Activated T-helper 2 cell treated with anti-CD3 and anti-CD28 coated beads, Interferon-gamma antibody, Interleukin-2, Interleukin-4, amounts not matched to agents 10 μg/mL and 5 μg/mL and 100 μg/mL, durations not matched to agents 14 hours and 24 hours and 36 hours (primary cell): ENCODE measurements at regions not wholly inside any gene's neighbourhood (a gene's known extent, or its start where the extent isn't known, plus 50 kb on each side); places are given as distances from the start of the nearest gene placed in this dataset.
A peak's percentile ranks its signal among the peaks of the same experiment; 100 is the strongest.

Experiments used
- DNase-seq: peaks from one replicate; pipeline ENCODE4 v3.0.0; 2021; ENCODE audit warnings: low spot score
- H3K27ac Mint-ChIP-seq: one replicate; pipeline ENCODE4 v1.8.0; 2021; ENCODE audit warnings: mixed read lengths
- H3K27me3 Mint-ChIP-seq: one replicate; pipeline ENCODE4 v1.8.0; 2021; ENCODE audit warnings: low read depth, mixed read lengths
- H3K36me3 Mint-ChIP-seq: one replicate; pipeline ENCODE4 v1.8.0; 2021; ENCODE audit warnings: low read depth, mixed read lengths
- H3K4me1 Mint-ChIP-seq: one replicate; pipeline ENCODE4 v1.8.0; 2021; ENCODE audit warnings: low read depth, mixed read lengths
- H3K4me3 Mint-ChIP-seq: one replicate; pipeline ENCODE4 v1.8.0; 2021; ENCODE audit warnings: low read depth, mild to moderate bottlenecking, moderate library complexity, mixed read lengths
- H3K9me3 Mint-ChIP-seq: one replicate; pipeline ENCODE4 v1.8.0; 2021; ENCODE audit warnings: mixed read lengths
- intact Hi-C: fragments of 100-400 bp; cut with micrococcal nuclease; formaldehyde crosslinking; loops from one replicate; pipeline ENCODE4 v1.15.1; 2023

GRCh38 chr1:198892065-198892464 is 253.2 kb downstream of the PTPRC start:
- no peaks in the 10 kb centered on the region for H3K27me3 Mint-ChIP-seq
- no peak overlapping the region for H3K27ac Mint-ChIP-seq
- H3K4me1 Mint-ChIP-seq, result peaks cover 21% of the 10 kb centered on the region
- H3K4me3 Mint-ChIP-seq, result no peak overlapping the region
- intact Hi-C loops, result no loop called here
- no peaks in the 10 kb centered on the region for H3K9me3 Mint-ChIP-seq
- no peak for DNase-seq
- H3K36me3 Mint-ChIP-seq, result peaks cover 64% of the 10 kb centered on the region

GRCh38 chr1:198893141-198893540 is 254.3 kb downstream of the PTPRC start:
- Mint-ChIP-seq H3K4me1 (peaks cover 23% of the 10 kb centered on the region), H3K27ac (no peak overlapping the region), H3K36me3 (peaks cover 71% of the 10 kb centered on the region), H3K4me3 (no peak overlapping the region), H3K9me3 (no peaks in the 10 kb centered on the region), H3K27me3 (no peaks in the 10 kb centered on the region)
- no peak for DNase-seq
- intact Hi-C loops, result no loop called here

GRCh38 chr1:198893763-198894444 is 255.1 kb downstream of the PTPRC start:
- Mint-ChIP-seq H3K27ac (no peak overlapping the region), H3K4me1 (peaks cover 23% of the 10 kb centered on the region), H3K4me3 (no peak overlapping the region), H3K9me3 (no peaks in the 10 kb centered on the region), H3K36me3 (peaks cover 72% of the 10 kb centered on the region), H3K27me3 (no peaks in the 10 kb centered on the region)
- intact Hi-C loops, result no loop called here
- no peak for DNase-seq

DNA sequence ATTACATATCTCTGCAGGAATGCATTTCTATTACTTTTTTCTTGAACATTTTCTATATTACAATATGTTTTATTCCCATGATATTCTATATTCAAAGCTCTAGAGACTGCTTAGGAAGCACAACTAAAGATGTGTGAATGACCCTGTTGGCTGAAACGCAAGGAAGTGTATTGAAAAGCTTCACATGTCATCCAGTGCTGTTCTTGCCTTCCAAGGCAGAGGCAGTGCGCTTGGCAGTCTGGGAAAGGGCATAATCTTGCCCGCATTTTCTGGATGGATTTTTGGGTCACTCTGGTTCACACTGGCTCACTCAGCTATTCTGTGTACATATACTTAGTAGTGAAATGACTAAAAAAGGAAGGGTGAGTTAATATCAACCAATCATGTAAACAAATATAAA is 262.4 kb downstream of the PTPRC start:
- no peaks in the 10 kb centered on the region for H3K9me3 Mint-ChIP-seq
- H3K4me3 Mint-ChIP-seq, result no peak overlapping the region
- DNase-seq, result no peak
- intact Hi-C loops, result no loop called here
- H3K36me3 Mint-ChIP-seq, result peaks cover 48% of the 10 kb centered on the region
- H3K27me3 Mint-ChIP-seq, result no peaks in the 10 kb centered on the region
- no peak overlapping the region for H3K27ac Mint-ChIP-seq
- peaks cover 38% of the 10 kb centered on the region for H3K4me1 Mint-ChIP-seq

DNA sequence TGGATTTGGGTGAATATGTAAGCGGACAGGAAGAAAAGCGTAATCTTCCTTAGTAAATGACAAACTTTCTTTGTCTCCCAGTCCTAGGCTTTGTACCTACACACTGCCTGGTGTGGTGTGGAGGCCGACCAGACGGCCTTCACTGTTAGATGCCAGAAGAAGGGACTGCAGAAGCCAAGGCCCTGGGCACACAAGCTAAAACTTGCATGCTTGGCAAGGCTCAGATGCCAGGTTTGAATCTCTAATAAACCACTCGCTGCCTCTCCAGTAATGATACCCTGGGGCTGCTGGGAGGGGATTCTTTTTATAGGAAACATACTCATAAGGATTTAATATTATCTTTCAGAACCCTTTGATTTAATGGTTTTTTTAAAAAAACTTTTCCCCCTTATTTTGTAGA is 263.8 kb downstream of the PTPRC start:
- Mint-ChIP-seq H3K27me3 (no peaks in the 10 kb centered on the region), H3K4me3 (no peak overlapping the region), H3K4me1 (peaks cover 46% of the 10 kb centered on the region), H3K36me3 (peaks cover 46% of the 10 kb centered on the region), H3K27ac (no peak overlapping the region), H3K9me3 (no peaks in the 10 kb centered on the region)
- intact Hi-C loops, result no loop called here
- no peak for DNase-seq

DNA sequence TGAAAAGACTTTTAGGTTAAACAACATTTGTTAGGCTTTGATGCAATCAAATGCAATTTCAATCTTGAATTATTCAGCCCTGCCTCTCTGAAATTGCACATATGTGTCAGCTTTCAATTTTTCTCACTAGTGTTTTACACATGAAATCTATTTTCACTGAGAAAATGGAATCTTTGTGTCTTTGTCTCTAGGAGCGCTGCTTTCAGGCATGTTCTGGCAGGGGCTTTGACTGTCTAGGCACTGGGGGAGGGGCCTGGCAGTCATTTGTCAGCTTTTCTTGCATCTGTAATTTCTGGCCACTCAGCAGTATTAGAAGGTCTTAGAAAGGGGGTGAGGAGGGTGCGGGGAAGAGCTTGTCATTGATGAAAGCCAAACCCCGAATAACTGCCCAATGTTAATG is 264.4 kb downstream of the PTPRC start:
- no peak overlapping the region for H3K4me3 Mint-ChIP-seq
- DNase-seq, result no peak
- H3K4me1 Mint-ChIP-seq, result peaks cover 46% of the 10 kb centered on the region
- H3K27me3 Mint-ChIP-seq, result no peaks in the 10 kb centered on the region
- H3K27ac Mint-ChIP-seq, result no peak overlapping the region
- no peaks in the 10 kb centered on the region for H3K9me3 Mint-ChIP-seq
- intact Hi-C loops, result no loop called here
- peaks cover 45% of the 10 kb centered on the region for H3K36me3 Mint-ChIP-seq

GRCh38 chr1:198903621-198904020 is 264.8 kb downstream of the PTPRC start:
- no peak for DNase-seq
- intact Hi-C loops, result no loop called here
- Mint-ChIP-seq H3K27ac (peak overlapping the region; percentile 29), H3K27me3 (no peaks in the 10 kb centered on the region), H3K9me3 (no peaks in the 10 kb centered on the region), H3K4me3 (no peak overlapping the region), H3K4me1 (peaks cover 48% of the 10 kb centered on the region), H3K36me3 (peaks cover 47% of the 10 kb centered on the region)

DNA sequence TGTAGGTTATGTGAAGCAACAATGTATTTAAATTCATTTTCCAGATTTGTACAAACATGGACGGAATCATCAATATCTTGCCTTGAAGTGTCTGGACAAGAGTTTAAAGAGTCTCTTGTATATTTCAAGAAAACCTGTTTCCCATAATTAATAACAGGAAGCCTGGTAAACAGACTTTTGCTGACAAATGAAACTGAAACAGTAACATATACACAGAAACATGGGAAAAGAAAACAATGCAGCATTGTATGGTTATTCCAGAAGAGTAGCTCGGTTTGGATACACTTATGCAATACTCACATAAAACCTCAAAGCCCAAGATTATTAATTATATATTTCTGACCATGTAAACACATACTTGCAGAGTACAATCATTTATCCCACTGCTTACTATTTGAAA is 265.5 kb downstream of the PTPRC start:
- H3K4me3 Mint-ChIP-seq, result no peak overlapping the region
- no peaks in the 10 kb centered on the region for H3K27me3 Mint-ChIP-seq
- peaks cover 45% of the 10 kb centered on the region for H3K4me1 Mint-ChIP-seq
- no peak for DNase-seq
- no peak overlapping the region for H3K27ac Mint-ChIP-seq
- intact Hi-C loops, result no loop called here
- no peaks in the 10 kb centered on the region for H3K9me3 Mint-ChIP-seq
- H3K36me3 Mint-ChIP-seq, result peaks cover 43% of the 10 kb centered on the region

GRCh38 chr1:198906739-198907422 is 268.0 kb downstream of the PTPRC start:
- no peak for DNase-seq
- Mint-ChIP-seq H3K36me3 (peaks cover 44% of the 10 kb centered on the region), H3K4me3 (peak overlapping the region; percentile 40), H3K9me3 (peaks cover 4% of the 10 kb centered on the region), H3K27ac (peak overlapping the region; percentile 39), H3K4me1 (peaks cover 55% of the 10 kb centered on the region), H3K27me3 (no peaks in the 10 kb centered on the region)
- intact Hi-C loops, result loop anchor here (1.0 kb wide), 1 partner anchor 13 kb away; no protein-coding TSS in a partner anchor

GRCh38 chr1:198907423-198907746 is 268.5 kb downstream of the PTPRC start:
- Mint-ChIP-seq H3K4me3 (peak overlapping the region; percentile 40), H3K9me3 (peaks cover 7% of the 10 kb centered on the region), H3K36me3 (peaks cover 49% of the 10 kb centered on the region), H3K4me1 (peaks cover 58% of the 10 kb centered on the region), H3K27me3 (no peaks in the 10 kb centered on the region), H3K27ac (peak overlapping the region; percentile 39)
- DNase-seq, result no peak
- intact Hi-C loops, result loop anchor here (1.0 kb wide), 1 partner anchor 13 kb away; no protein-coding TSS in a partner anchor

DNA sequence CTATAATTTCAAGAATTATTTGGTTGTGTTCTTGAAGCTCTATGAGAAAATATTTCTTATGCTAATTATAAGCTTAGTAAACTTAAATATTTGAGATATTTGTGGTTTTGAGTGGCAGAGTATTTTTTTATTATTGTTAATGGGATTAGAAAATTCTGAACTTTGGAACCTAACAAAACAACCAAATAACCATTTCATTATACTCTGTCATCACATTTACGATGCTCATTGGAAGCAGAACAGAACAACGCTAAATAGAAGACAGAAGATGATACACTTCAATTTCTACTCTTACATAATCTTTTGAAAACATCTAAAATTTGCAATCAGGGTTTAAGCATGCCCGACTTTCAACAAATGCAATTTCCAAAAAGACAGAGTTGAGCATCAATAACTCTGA is 270.2 kb downstream of the PTPRC start:
- Mint-ChIP-seq H3K27me3 (no peaks in the 10 kb centered on the region), H3K4me1 (peaks cover 55% of the 10 kb centered on the region), H3K4me3 (no peak overlapping the region), H3K36me3 (peaks cover 50% of the 10 kb centered on the region), H3K9me3 (peaks cover 7% of the 10 kb centered on the region), H3K27ac (no peak overlapping the region)
- no peak for DNase-seq
- intact Hi-C loops, result no loop called here

DNA sequence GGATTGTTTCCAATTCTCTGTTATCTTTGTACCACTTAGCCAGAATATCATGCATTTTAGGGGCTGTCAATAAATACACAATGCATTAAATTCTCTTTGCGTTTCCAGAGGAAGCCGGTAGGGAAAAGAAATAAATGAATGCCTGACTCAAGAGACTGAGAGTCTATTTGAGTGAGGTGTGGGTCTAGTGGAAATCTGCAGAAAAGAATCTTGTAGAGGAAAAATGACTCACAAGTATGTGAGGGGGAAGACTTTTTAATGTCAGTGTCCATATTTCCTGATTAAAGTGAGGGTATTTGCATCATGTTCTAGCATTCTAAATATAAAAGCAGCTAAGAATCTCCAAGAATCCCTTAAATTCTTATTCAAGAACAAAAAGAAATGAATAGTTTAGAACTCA is 271.1 kb downstream of the PTPRC start:
- no peak for DNase-seq
- Mint-ChIP-seq H3K4me1 (peaks cover 51% of the 10 kb centered on the region), H3K4me3 (no peak overlapping the region), H3K27me3 (no peaks in the 10 kb centered on the region), H3K36me3 (peaks cover 56% of the 10 kb centered on the region), H3K9me3 (peaks cover 7% of the 10 kb centered on the region), H3K27ac (no peak overlapping the region)
- intact Hi-C loops, result no loop called here

DNA sequence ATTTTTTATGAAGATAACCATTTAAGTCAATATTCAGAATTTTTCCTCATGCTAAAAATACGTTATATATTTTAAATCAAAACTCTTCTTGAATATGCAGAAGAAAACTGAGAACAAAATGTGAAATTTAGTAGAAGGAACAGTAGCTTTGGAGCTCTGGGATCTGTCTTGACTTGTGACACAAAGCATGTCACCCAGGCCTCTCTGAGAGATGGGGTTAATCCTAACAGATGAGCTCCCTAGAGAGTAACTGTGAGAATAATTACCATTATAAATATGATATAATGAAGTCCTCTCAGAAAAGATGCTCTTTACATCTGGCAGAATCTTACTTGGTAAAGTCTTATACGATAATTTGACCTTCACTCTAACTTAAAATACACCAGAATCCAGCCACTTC is 272.0 kb downstream of the PTPRC start:
- DNase-seq, result no peak
- Mint-ChIP-seq H3K4me3 (no peak overlapping the region), H3K27ac (no peak overlapping the region), H3K36me3 (peaks cover 57% of the 10 kb centered on the region), H3K9me3 (peaks cover 7% of the 10 kb centered on the region), H3K27me3 (no peaks in the 10 kb centered on the region), H3K4me1 (peaks cover 48% of the 10 kb centered on the region)
- intact Hi-C loops, result no loop called here
